GM23338 (cell line): ENCODE measurements at regions not wholly inside any gene's neighbourhood (a gene's known extent, or its start where the extent isn't known, plus 50 kb on each side); places are given as distances from the start of the nearest gene placed in this dataset.
A peak's percentile ranks its signal among the peaks of the same experiment; 100 is the strongest.

ENCODE experiments used
- ATAC-seq: fragments of 200-7000 bp; cut with Tn5 transposase; 3 replicates; pipeline ENCODE4 v1.9.1; 2020
- DNase-seq: peaks from one replicate; pipeline ENCODE4 v3.0.0-alpha.2; 2015; ENCODE audit warnings: low spot score
- H2AFZ ChIP-seq: fragments of 200-600 bp; sonication (generic); 2 replicates; pipeline ENCODE4 v1.8.0; 2016; ENCODE audit warnings: antibody characterized with exemption, mild to moderate bottlenecking, moderate library complexity
- H3F3A ChIP-seq: fragments of 200-600 bp; sonication (generic); replicated peaks from 2 replicates; pipeline ENCODE4 v1.8.0; 2017; ENCODE audit warnings: antibody characterized with exemption, mixed run types, low read depth
- H3K27ac ChIP-seq: fragments of 200-600 bp; sonication (generic); 2 replicates; pipeline ENCODE4 v1.6.1; 2016; ENCODE audit warnings: low read depth
- H3K27me3 ChIP-seq: fragments of 200-600 bp; sonication (generic); 2 replicates; pipeline ENCODE4 v1.8.0; 2016; ENCODE audit warnings: mild to moderate bottlenecking, mixed run types, moderate library complexity; ENCODE audit not compliant: insufficient read depth
- H3K36me3 ChIP-seq: fragments of 200-600 bp; sonication (generic); 2 replicates; pipeline ENCODE4 v1.8.0; 2016; ENCODE audit warnings: mild to moderate bottlenecking; ENCODE audit not compliant: insufficient read depth
- H3K4me1 ChIP-seq: fragments of 200-600 bp; sonication (generic); 2 replicates; pipeline ENCODE4 v1.8.0; 2016; ENCODE audit warnings: mild to moderate bottlenecking, moderate library complexity; ENCODE audit not compliant: insufficient read depth
- H3K4me2 ChIP-seq: fragments of 200-600 bp; sonication (generic); 2 replicates; pipeline ENCODE4 v1.7.1; 2017; ENCODE audit warnings: mixed run types
- H3K4me3 ChIP-seq: fragments of 200-600 bp; sonication (generic); 2 replicates; pipeline ENCODE4 v1.6.1; 2016; ENCODE audit warnings: mixed run types
- H3K79me2 ChIP-seq: fragments of 200-600 bp; sonication (generic); replicated peaks from 2 replicates; pipeline ENCODE4 v1.8.0; 2017; ENCODE audit warnings: mild to moderate bottlenecking; ENCODE audit not compliant: insufficient read depth
- H3K9me2 ChIP-seq: fragments of 200-600 bp; sonication (generic); 2 replicates; pipeline ENCODE4 v1.8.0; 2017; ENCODE audit not compliant: insufficient read depth
- H4K20me1 ChIP-seq: fragments of 200-600 bp; sonication (generic); replicated peaks from 2 replicates; pipeline ENCODE4 v1.8.0; 2017; ENCODE audit warnings: mild to moderate bottlenecking; ENCODE audit not compliant: insufficient read depth
- H3K27ac Mint-ChIP-seq: 2 replicates; pipeline ENCODE4 v1.8.0; 2020; ENCODE audit warnings: inconsistent platforms, mild to moderate bottlenecking, moderate library complexity, mixed read lengths
- H3K27me3 Mint-ChIP-seq: 3 replicates; pipeline ENCODE4 v1.8.0; 2022; ENCODE audit warnings: low read depth, mild to moderate bottlenecking, moderate library complexity, mixed read lengths, inconsistent platforms; ENCODE audit not compliant: insufficient read depth, poor library complexity
- H3K36me3 Mint-ChIP-seq: 3 replicates; pipeline ENCODE4 v1.8.0; 2021; ENCODE audit warnings: low read depth, mild to moderate bottlenecking, inconsistent platforms, moderate library complexity, mixed read lengths
- H3K4me1 Mint-ChIP-seq: 3 replicates; pipeline ENCODE4 v1.8.0; 2020; ENCODE audit warnings: mild to moderate bottlenecking, inconsistent platforms, mixed read lengths
- H3K4me3 Mint-ChIP-seq: 3 replicates; pipeline ENCODE4 v1.8.0; 2021; ENCODE audit warnings: moderate library complexity, mild to moderate bottlenecking, inconsistent platforms, mixed read lengths
- H3K9me3 Mint-ChIP-seq: 3 replicates; pipeline ENCODE4 v1.8.0; 2020; ENCODE audit warnings: moderate library complexity, mild to moderate bottlenecking, inconsistent platforms, mixed read lengths
- CTCF ChIP-seq, 2 experiments: fragments of 200-600 bp in 1 of 2; sonication (generic) in 1 of 2; conservative IDR thresholded peaks; 2 replicates each; pipeline versions ENCODE4 v1.5.1 to v1.6.1; 2016 to 2017; ENCODE audit warnings: antibody characterized with exemption in 2 of 2, low read depth in 2 of 2, mild to moderate bottlenecking in 2 of 2, moderate library complexity in 1 of 2
- ETS1 ChIP-seq: IDR thresholded peaks from 2 replicates; pipeline ENCODE4 v1.6.1; 2016; ENCODE audit warnings: antibody characterized with exemption
- JUNB ChIP-seq: IDR thresholded peaks from one replicate; pipeline ENCODE4 v1.6.1; 2016; ENCODE audit warnings: antibody characterized with exemption; ENCODE audit not compliant: unreplicated experiment
- ZNF462 ChIP-seq: fragments of 250-450 bp; sonication (Bioruptor Pico); IDR thresholded peaks from 2 replicates; pipeline ENCODE4 v1.5.0; 2020; ENCODE audit warnings: mild to moderate bottlenecking, moderate library complexity

- no peak for TF ChIP-seq CTCF (conservative IDR thresholded peaks at IDR 0.05; ENCODE audit: low read depth in 2 of 2)
- TF ChIP-seq JUNB: no peak
- Histone ChIP-seq H4K20me1 (no peaks in the 10 kb centered on the region), H3K9me2 (peaks cover 9% of the 10 kb centered on the region), H3K4me3 (no peak overlapping the region), H2AFZ (no peak overlapping the region), H3K4me2 (no peak overlapping the region), H3K4me1 (peaks cover 18% of the 10 kb centered on the region), H3F3A (no peaks in the 10 kb centered on the region), H3K27ac (no peak overlapping the region), H3K79me2 (no peaks in the 10 kb centered on the region), H3K27me3 (no peaks in the 10 kb centered on the region), H3K36me3 (no peaks in the 10 kb centered on the region)
- Mint-ChIP-seq H3K4me3 (no peak overlapping the region), H3K27ac (no peak overlapping the region), H3K4me1 (peaks cover 18% of the 10 kb centered on the region), H3K9me3 (no peaks in the 10 kb centered on the region), H3K36me3 (no peaks in the 10 kb centered on the region), H3K27me3 (no peaks in the 10 kb centered on the region)
- ATAC-seq (no peak), DNase-seq (no peak)
Observed at GRCh38 chr5:143642791-143643190, 169.2 kb upstream of the HMHB1 start.

- Histone ChIP-seq H4K20me1 (no peaks in the 10 kb centered on the region), H3K4me2 (peak overlapping the region; percentile 41; the same call in 1 of the 2 replicates), H3K27ac (no peak overlapping the region), H3F3A (no peaks in the 10 kb centered on the region), H3K4me3 (no peak overlapping the region), H3K79me2 (no peaks in the 10 kb centered on the region), H3K27me3 (no peaks in the 10 kb centered on the region), H3K36me3 (no peaks in the 10 kb centered on the region), H3K4me1 (peaks cover 18% of the 10 kb centered on the region), H2AFZ (peak overlapping the region; percentile 81; the same call in 1 of the 2 replicates), H3K9me2 (peaks cover 9% of the 10 kb centered on the region)
- no peaks in the 10 kb centered on the region for H3K9me3 Mint-ChIP-seq
- H3K4me1 Mint-ChIP-seq: peaks cover 18% of the 10 kb centered on the region
- DNase-seq (no peak), ATAC-seq (no peak)
- H3K27ac Mint-ChIP-seq: peak overlapping the region; percentile 58; the same call in 1 of the 2 replicates
- H3K36me3 Mint-ChIP-seq: no peaks in the 10 kb centered on the region
- H3K4me3 Mint-ChIP-seq: no peak overlapping the region
- no peaks in the 10 kb centered on the region for H3K27me3 Mint-ChIP-seq
- no peak for TF ChIP-seq ETS1
- TF ChIP-seq ZNF462 (CRISPR knock-in tag): peak; percentile 71; the same call in 1 of the 2 replicates
Observed at GRCh38 chr5:143641549-143642355, 170.2 kb upstream of the HMHB1 start.
